Erythroblast (primary cell): ENCODE measurements at regions not wholly inside any gene's neighbourhood (a gene's known extent, or its start where the extent isn't known, plus 50 kb on each side); places are given as distances from the start of the nearest gene placed in this dataset.

ENCODE experiments used
- GATA1 ChIP-seq: IDR thresholded peaks from 2 replicates; pipeline ENCODE4 v1.6.1; 2011; ENCODE audit warnings: low read depth, mild to moderate bottlenecking, control low read depth, low read length, moderate library complexity
- POLR2A ChIP-seq: IDR thresholded peaks from 2 replicates; pipeline ENCODE4 v1.6.1; 2011; ENCODE audit warnings: mild to moderate bottlenecking, low read length

DNA sequence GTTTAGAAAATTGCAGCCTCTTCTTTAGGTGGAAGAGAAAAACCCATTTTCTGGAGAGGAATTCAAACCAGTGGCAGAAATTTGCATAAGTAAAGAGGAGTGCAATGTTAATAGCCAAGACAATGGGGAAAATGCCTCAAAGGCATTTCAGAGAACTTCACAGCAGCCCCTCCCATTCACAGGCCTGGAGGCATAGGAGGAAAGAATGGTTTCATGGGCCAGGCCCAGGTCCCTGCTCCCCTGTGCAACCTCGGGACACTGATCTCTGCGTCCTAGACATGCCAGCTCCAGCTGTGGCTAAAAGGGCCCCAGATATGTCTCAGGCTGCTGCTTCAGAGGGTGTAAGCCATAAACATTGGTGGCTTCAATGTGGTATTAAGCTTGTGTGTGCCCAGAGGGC, 161.8 kb upstream of the CENPE start:
- no peak for TF ChIP-seq POLR2A
- TF ChIP-seq GATA1: no peak
